Hepatocyte (in vitro differentiated cells): ENCODE measurements at regions not wholly inside any gene's neighbourhood (a gene's known extent, or its start where the extent isn't known, plus 50 kb on each side); places are given as distances from the start of the nearest gene placed in this dataset.

Source experiments
- EZH2phosphoT487 ChIP-seq: fragments of 200-600 bp; sonication (generic); IDR thresholded peaks from one replicate; pipeline ENCODE4 v1.6.1; 2018; ENCODE audit warnings: antibody characterized with exemption, mild to moderate bottlenecking, low read depth, moderate library complexity; ENCODE audit not compliant: unreplicated experiment, severe bottlenecking
- TF ChIP-seq, protein P1 (sequence below): fragments of 200-600 bp; sonication (generic); IDR thresholded peaks from 2 replicates; pipeline ENCODE4 v1.5.1; 2016; ENCODE audit warnings: antibody characterized with exemption, mild to moderate bottlenecking; ENCODE audit not compliant: poor library complexity

DNA sequence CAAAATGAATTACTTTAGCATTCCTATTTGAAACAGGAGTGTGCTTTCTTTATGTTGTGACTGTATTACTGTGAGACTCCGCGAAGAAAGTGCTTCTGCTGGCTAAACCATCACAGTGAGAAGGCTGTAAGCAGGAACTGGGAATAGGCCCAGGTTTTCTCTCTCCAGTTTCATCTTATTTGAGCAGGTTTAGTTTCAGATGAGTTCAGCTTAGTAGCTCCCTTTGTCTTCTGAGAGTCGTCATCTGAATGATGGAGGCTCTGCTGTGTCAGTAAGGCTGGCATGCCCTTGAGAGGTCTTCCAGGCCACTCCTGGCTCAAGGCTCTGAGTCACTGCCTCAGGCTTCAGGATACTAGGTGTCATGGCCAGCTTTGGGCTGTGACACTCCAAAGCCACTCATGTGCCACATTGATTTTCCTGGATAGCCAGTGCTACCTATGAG, 205.6 kb upstream of the RGS6 start:
- TF ChIP-seq EZH2phosphoT487: no peak
- TF ChIP-seq, protein P1, sequence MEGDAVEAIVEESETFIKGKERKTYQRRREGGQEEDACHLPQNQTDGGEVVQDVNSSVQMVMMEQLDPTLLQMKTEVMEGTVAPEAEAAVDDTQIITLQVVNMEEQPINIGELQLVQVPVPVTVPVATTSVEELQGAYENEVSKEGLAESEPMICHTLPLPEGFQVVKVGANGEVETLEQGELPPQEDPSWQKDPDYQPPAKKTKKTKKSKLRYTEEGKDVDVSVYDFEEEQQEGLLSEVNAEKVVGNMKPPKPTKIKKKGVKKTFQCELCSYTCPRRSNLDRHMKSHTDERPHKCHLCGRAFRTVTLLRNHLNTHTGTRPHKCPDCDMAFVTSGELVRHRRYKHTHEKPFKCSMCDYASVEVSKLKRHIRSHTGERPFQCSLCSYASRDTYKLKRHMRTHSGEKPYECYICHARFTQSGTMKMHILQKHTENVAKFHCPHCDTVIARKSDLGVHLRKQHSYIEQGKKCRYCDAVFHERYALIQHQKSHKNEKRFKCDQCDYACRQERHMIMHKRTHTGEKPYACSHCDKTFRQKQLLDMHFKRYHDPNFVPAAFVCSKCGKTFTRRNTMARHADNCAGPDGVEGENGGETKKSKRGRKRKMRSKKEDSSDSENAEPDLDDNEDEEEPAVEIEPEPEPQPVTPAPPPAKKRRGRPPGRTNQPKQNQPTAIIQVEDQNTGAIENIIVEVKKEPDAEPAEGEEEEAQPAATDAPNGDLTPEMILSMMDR: no peak
